Astrocyte of the cerebellum (primary cell): ENCODE measurements at regions not wholly inside any gene's neighbourhood (a gene's known extent, or its start where the extent isn't known, plus 50 kb on each side); places are given as distances from the start of the nearest gene placed in this dataset.
A peak's percentile ranks its signal among the peaks of the same experiment; 100 is the strongest.

Experiments used
- DNase-seq: peaks from one replicate; pipeline ENCODE4 v3.0.0-alpha.2; 2011; ENCODE audit warnings: low read depth
- H3K4me3 ChIP-seq: 2 replicates; pipeline ENCODE4 v1.5.1; 2011; ENCODE audit warnings: mild to moderate bottlenecking, low read depth, low read length, moderate library complexity
- CTCF ChIP-seq: IDR thresholded peaks from 2 replicates; pipeline ENCODE4 v1.5.1; 2012; ENCODE audit warnings: low read length, low read depth, moderate library complexity, mild to moderate bottlenecking; ENCODE audit errors: missing control alignments
- in situ Hi-C: cut with HindIII; loops from 2 replicates; pipeline ENCODE4 v1.10.0; 2017; ENCODE audit warnings: low sequenced_read_pairs

GRCh38 chr2:139160836-139161235 lies 380.6 kb upstream of the NXPH2 start:
- no peak overlapping the region for H3K4me3 ChIP-seq
- no peak for TF ChIP-seq CTCF
- in situ Hi-C loops, result no loop called here
- DNase-seq, result no peak

- H3K4me3 ChIP-seq, result no peak overlapping the region
- TF ChIP-seq CTCF, result no peak
- in situ Hi-C loops, result no loop called here
- no peak for DNase-seq
Observed at GRCh38 chr2:139159177-139159576, 379.0 kb upstream of the NXPH2 start.

GRCh38 chr2:139156730-139157129 lies 376.5 kb upstream of the NXPH2 start:
- in situ Hi-C loops, result no loop called here
- no peak for TF ChIP-seq CTCF
- no peak for DNase-seq
- H3K4me3 ChIP-seq, result no peak overlapping the region

- TF ChIP-seq CTCF, result no peak
- in situ Hi-C loops, result no loop called here
- no peak overlapping the region for H3K4me3 ChIP-seq
- DNase-seq, result no peak
Observed at GRCh38 chr2:139155991-139156390, 375.8 kb upstream of the NXPH2 start.

- TF ChIP-seq CTCF, result no peak
- peak; percentile 28 for DNase-seq
- in situ Hi-C loops, result no loop called here
- H3K4me3 ChIP-seq, result no peak overlapping the region
Observed at GRCh38 chr2:139142252-139142880, 362.2 kb upstream of the NXPH2 start.

GRCh38 chr2:139124271-139124670 lies 344.1 kb upstream of the NXPH2 start:
- no peak for TF ChIP-seq CTCF
- no peak for DNase-seq
- no peak overlapping the region for H3K4me3 ChIP-seq
- in situ Hi-C loops, result no loop called here

GRCh38 chr2:139123795-139124194 lies 343.6 kb upstream of the NXPH2 start:
- no peak overlapping the region for H3K4me3 ChIP-seq
- in situ Hi-C loops, result no loop called here
- DNase-seq, result no peak
- no peak for TF ChIP-seq CTCF
